GM04503 (cell line): ENCODE measurements at regions not wholly inside any gene's neighbourhood (a gene's known extent, or its start where the extent isn't known, plus 50 kb on each side); places are given as distances from the start of the nearest gene placed in this dataset.

Experiments used
- DNase-seq: peaks from one replicate; pipeline ENCODE4 v3.0.0-alpha.2; 2012; ENCODE audit warnings: low read depth

DNA sequence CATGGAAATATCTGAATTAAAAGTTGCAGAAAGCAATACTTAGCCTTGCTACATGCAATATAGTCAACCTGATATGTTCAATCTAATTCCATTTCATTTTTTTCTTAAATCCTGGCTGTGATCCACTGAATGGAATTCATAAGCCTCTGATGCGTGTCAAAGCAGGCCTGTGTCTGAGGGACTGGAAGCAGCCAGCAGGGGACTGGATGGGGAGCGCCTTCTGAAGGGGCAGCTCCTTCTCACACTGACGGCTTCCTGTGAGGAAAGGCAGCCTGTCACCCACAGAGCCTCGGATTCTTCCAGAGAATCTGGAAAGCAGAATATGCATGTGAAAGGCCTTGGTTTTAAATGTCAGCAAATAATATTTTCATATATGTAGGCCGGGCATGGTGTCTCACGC is 73.5 kb downstream of the KCNF1 start:
- DNase-seq = no peak

DNA sequence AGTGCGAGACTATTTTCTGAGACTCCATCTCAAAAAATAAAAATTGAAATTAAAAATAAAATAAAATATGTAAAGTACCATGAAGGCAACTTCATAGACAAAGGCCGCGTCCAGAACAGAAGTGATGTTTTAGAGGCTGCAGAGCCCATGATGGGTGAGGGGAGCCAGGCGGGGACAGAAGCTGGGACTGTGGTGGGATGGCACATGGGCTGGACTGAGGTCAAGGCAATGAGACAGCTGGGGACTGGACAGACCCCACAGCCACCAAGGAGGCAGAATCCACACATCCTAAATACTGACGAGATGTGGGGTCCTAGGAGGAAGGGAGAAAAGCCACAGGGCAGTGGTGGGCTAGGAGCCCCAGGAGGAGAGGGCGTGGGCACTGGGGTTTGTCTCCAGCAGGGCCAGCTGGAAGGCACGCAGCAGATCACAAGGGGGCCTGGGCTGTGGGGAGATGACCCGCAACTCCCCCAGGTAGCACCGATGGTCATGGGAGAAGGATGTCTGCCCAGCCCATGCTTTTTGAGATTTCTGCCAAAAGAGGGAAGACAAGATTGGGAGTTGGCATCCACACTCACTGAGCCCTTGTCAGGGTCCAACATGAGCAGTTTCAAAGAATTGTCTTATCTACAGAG is 74.3 kb downstream of the KCNF1 start:
- DNase-seq = no peak

- DNase-seq = no peak
Observed at GRCh38 chr2:10987439-10987838, 75.7 kb downstream of the KCNF1 start.

DNA sequence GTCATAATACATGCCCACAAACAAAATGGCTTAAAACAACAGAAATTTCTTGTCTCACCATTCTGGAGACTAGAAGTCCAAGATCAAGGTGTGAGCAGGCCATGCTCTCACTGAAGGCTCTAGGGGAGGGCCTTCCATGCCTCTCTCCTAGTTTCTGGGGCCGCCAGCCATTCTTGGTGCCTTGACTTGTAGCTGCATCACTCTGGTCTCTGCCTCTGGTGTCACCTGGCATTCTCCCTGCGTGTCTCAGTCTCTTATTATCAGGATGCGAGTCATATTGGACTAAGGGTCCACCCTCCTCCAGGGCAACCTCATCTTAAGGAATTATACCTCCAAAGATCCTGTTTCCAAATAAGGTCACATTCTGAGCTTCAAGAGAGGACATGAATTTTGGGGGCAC is 76.1 kb downstream of the KCNF1 start:
- DNase-seq = no peak

DNA sequence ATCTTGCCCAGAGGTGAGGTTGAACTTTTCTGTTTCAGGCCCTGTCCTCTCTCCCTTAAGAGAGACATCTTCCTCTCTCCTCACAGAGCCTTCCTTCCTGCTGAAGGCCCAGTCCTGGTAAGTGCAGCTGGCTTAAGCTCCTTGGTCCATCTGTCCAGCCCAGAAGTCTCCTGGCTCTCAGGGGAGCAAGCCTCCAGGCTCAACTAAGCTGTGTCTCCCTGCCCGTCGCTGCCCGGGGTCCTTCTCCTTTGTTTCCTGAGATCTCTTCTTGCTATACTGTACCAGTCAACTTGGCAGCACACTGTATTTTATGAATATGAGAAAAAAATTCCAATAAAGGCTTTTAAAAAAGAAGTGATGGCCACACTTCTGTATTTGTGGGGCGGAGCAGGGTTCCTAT is 77.4 kb downstream of the KCNF1 start:
- DNase-seq = no peak

DNA sequence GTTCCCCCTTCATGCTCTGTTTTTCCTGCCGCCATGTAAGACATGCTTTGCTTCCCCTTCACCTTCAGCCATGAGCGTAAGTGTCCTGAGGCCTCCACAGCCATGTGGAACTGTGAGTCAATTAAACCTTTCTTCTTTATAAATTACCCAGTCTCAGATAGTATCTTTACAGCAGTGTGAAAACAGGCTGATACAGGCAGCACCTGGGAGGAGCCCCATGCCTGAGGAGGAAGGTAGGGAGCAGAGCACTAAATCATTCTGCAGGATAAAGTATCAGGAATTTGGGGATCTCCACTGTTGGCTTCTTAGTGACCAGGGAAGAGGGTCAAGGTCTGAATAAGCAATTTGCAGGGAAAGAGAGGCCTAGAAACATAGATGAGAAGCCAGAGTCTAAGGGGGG is 78.0 kb downstream of the KCNF1 start:
- no peak for DNase-seq

DNA sequence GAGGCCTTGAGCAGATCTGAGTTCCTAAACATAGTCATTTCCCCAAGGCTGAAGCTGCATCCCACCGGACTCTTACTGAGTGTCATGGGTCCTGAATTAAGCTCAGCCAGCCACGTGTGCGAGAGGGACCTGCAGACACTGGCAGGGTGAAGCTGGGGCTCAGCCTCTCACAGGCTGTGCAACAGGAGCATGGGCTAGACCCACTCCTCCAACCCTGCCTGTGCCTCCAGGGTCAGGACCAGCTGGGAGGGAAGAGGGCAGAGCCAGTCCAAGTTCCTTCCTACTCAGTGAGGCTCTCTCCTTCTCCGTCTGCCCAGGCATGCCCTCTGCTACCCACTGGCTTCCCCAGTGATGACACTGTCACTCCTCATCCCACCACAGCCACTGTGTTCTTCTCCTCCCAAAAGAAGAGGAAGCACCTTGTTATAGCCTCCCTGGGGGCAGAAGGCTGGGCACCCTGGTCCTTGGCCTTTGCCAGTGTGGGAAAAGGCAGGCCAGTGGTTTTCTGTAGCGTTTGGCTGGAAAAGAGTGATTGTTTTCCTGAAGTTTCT is 78.9 kb downstream of the KCNF1 start:
- DNase-seq = no peak

- DNase-seq = no peak
Observed at GRCh38 chr2:10992023-10992791, 80.5 kb downstream of the KCNF1 start.

DNA sequence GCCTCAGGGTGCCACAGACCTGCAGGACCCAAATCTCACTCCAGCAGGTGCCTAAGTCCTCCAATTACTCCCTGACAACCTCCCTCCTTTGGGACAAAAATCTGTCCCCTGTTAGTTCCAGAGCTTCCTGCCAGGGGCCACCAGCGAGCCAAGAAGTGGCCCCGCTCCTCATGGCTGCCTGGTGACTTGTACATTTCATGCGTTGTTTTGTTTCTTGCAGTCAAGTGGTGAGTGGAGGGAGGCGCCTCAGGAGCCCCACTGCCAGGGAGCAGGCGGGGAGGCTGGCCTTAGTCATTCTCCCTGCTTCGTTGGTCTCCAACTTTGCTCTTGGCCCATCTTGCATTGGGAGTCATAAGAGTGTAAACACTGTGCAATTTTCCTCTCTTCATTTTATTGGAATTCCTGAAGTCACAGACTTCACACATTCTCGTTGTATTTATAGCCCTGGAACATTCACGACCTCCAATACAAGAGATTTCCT is 81.3 kb downstream of the KCNF1 start:
- peak; percentile 40 for DNase-seq

DNA sequence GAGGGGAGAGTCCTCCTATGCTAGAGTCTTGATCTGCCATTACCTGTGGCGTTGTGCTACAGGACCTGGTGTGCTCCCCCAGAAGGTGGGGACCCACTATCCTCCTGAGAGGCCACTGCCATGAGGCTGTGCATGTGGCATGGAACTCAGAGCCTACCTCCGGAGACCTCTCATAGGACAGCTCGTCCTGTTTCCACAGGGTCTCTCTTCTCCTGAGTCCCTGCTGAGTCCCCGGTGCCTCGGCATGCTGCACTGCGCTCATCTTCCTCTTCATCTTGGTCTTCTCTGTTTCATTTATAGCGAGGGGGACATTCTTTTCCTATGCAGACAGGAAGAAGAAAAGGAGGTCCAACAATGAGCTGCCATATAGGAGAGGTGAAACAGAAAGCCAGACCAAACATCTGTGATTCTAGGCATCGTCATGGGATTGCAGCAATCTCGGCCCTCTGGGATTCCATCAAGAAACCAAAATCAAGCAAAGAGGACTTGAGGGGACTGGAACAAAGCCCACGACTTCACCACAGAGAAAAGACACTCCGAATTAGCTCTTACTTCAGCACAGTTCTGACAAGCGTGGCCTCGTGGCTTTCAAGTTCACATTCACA is 83.7 kb downstream of the KCNF1 start:
- no peak for DNase-seq

DNA sequence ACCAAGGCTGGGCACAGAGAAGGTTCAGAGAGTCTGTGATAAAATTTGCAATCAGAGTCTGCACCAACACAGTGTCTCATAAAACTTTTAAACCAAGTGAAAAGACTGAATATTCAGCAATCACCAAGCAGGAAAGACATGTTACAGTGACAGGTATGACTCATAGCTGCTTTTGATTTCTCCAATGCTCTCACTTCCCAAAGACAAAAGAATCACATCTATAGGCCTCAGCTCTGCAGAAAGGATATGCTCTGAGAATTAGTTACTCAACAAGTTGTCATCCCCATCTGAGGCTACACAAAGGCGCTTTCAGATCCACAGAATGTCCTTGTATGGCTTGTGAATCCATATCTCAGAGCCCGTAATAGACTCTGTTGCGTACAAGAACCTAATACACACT is 92.5 kb downstream of the KCNF1 start:
- DNase-seq = no peak

GRCh38 chr2:11005032-11005431 is 93.3 kb downstream of the KCNF1 start:
- no peak for DNase-seq

DNA sequence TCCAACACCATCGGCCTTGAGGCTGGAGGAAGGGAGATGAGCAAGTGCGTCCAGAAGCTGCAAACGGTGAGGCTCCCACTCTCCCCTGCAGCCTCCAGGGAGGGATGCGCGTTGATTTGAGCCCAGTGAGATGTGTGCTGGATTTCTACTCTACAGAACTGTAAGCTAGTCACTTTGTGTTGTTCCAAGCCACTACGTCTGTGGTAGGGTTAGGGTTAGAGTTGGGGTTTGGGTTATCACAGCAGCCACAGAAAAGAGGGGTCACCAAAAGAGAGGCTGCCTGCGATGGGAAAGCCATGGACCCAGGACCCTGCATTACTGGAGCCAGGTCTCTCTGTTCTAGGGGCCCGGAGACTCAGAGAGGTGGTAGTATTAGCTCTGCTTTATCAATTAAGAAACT is 94.5 kb downstream of the KCNF1 start:
- no peak for DNase-seq

DNA sequence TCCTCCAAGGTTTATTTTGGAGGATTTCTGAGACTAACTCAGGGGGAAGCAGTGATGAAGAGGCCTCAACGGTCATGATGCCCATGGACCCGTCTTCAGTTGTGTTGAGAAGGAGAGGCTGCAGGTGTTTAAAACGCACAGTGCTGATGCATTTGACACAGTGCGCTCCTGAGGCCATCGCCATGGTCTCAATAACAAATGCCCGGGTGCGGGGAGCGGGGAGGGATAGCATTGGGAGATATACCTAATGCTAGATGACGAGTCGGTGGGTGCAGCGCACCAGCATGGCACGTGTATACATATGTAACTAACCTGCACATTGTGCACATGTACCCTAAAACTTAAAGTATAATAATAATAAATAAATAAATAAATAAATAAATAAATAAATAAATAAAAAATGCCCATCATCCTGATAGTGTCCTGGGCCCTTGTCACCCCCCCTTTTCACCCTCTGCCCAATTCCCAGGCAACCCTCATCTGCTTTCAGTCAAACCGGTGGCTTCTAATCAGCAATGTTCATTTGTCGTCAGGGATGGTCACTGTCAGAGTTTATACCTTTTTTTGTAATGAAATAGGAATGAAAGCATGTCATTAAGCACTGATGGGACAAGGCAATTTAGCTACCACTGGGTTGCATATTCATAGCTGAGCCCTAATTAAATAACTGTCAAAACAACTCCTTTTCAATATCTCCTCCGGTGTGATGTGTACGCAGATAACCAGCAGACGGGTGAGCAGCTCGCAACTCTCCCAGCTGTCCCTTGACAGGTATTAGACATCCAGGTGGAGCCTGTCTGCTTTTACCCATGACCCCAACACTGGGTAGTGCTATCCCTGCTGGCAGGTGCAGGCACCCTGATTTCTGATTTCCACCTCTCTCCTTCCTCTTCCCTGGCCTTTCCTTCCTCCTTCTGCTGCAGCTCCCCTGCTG is 95.9 kb downstream of the KCNF1 start:
- DNase-seq = no peak

GRCh38 chr2:11008773-11009172 is 97.0 kb downstream of the KCNF1 start:
- no peak for DNase-seq

DNA sequence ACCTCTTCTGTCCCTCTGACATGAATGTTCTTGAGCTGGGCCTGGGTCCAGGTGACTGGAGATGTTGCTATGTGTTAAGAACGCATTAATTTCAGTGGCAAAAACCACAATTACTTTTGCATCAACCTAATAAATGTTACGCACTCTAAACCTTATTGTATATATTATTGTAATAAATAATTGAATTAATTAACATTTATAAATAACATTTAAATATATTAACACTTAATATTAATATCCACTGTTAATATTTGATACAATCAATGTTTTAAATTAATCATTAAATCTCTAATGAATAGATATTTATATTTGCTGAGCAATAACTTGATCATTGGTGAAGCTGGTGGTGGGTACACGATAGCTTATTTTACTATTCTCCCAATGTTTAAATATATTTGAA is 97.4 kb downstream of the KCNF1 start:
- no peak for DNase-seq

DNA sequence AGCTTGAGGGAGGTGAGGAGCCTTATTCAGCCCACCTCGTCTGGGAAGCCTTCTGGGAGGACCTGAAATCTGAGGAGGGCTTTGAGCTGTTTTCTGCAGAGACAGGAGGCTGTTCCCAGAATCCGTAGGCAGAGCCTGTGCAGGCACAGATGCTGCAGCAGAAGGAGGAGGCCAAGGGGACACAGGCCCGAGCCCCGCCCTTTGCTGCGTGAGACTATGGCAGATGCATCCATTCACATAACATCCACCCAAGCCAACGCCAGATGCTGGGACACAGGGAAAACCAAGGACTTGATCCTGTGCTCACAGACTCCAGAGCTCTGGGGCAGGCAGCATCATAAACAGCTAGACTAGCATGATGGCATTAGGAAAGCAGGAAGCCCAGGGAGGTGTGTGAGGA is 98.2 kb downstream of the KCNF1 start:
- no peak for DNase-seq

DNA sequence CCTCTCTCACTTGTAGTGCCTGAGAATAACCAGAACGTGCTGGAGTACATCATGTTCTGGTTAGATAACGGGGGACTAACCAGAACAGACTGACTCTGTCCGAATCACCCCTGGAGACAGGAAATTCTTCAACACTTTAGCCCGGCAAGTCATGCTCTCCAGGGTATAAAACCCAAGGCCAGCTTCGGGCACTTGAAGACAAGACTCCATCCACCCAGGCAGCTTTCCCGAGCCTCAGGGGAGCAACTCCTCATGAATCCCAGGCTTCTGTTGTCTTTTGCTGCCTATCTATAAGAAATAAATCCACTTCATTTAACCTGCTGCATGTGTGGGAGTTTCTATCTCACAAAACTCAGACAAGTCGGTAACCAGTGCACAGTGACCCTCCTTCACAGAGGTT is 99.6 kb downstream of the KCNF1 start:
- DNase-seq = no peak

DNA sequence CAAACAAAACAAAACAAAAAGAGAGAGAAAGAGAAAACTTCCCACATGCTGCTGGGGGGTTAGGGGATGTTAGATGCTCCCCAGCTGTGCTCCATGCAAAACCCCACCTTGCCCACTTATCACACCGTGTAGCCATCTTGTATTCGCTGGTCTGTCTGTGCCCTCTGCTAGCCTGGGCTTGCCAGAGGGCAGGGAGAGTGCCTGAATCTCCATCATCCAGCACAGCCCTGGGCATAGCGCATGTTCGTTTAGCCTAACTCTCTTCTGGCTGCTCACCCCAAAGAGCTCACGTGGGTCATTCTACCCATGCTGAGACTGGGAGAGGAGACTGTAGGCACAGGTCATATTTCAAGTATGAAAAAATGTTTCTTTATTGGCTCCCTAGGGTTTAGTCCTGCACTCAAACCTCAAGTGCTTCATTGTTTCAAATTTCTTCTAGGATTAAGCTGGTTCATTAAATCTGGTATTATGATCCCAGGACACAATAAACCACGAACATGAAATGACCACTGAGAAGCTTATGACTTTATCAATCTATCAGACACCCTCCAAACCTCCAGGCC is 100.5 kb downstream of the KCNF1 start:
- no peak for DNase-seq

- no peak for DNase-seq
Observed at GRCh38 chr2:11013196-11013595, 101.5 kb downstream of the KCNF1 start.

DNA sequence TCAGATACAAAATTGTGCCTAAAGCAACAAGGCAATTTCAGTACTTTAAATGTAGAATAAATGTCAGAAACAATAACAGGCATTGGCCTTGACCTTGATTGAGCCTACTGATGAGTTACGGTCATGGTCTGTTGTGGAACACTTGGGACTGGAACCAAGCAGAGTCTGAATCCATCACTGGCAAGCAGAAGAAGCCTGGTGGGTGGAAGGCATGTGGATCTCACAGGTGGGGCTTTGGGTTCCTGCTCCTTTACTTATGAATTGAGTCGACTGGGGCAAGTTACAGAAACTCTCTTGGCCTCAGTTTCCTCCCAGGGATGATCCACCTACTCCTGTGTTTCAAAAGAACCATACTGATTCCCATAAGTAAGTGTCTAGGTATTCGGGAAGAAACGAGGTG is 102.3 kb downstream of the KCNF1 start:
- no peak for DNase-seq
